HG03442 (cell line): ENCODE measurements at regions not wholly inside any gene's neighbourhood (a gene's known extent, or its start where the extent isn't known, plus 50 kb on each side); places are given as distances from the start of the nearest gene placed in this dataset.
A peak's percentile ranks its signal among the peaks of the same experiment; 100 is the strongest.

Source experiments
- ATAC-seq: cut with Tn5 transposase; IDR thresholded peaks from one replicate; pipeline ENCODE4 v1.9.1; 2021; ENCODE audit warnings: mild to moderate bottlenecking, moderate library complexity; ENCODE audit not compliant: unreplicated experiment

DNA sequence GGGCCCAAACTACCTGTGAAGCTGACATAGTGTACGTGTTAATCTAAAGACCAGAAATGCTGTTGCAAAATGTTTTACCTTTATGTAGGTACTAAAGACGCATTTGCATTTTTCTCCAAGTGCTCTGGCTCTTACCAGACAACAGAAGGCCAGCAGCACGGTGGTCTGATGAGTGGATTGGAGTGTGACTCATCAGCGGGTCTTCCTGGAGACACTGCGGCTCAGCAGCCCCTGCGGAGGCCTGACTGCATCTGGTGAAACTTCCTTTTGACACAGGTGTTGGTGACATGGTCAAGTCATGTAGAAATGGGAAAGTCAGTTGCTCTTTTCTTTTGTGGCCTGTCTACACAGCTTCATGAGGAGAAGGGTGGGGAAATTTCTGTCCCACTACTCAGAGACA is 723.6 kb downstream of the INHBA start:
- ATAC-seq: no peak

GRCh38 chr7:40978047-40978446 is 724.8 kb downstream of the INHBA start:
- no peak for ATAC-seq

DNA sequence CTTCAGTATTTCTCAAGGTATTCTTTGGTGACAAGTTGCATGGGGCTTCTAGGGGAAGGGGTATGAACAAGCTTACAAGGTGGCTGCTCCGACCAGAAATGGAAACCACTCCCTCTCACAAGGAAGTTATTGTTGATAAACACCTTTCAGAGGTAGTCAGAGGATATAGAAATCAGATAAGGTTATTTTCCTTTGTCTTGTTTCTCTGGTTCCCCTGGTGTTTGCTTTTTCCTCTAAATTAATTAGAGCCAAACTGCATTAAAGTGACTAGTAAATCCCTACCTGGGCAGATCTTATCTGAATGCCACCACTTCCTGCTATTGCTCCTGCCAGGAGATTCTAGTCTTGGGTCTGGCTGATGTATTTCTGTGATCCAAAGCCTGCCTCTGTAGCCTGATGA is 725.4 kb downstream of the INHBA start:
- no peak for ATAC-seq

DNA sequence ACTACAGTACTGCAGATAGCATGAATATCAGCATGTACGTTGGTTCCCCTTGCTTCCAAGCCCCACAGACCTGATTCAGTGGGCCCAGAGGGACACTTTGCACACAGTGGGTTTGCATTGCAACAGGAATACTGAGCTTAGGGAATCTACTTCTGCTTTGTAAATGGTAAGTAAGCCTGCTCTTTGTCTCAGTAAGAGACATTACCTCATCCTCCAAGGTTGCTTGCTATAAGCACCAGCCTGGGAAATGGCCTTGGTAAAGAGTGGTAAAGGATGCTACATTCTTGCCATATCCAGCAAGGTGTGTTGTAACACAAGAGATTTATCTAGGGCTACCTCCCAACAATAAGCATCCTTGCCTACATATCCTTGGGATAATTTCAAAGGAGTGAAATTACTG is 730.5 kb downstream of the INHBA start:
- ATAC-seq: no peak

GRCh38 chr7:40969641-40970040 is 733.2 kb downstream of the INHBA start:
- ATAC-seq: no peak

- ATAC-seq: no peak
These were observed 736.2 kb downstream of the INHBA start for GRCh38 chr7:40966693-40967092.

DNA sequence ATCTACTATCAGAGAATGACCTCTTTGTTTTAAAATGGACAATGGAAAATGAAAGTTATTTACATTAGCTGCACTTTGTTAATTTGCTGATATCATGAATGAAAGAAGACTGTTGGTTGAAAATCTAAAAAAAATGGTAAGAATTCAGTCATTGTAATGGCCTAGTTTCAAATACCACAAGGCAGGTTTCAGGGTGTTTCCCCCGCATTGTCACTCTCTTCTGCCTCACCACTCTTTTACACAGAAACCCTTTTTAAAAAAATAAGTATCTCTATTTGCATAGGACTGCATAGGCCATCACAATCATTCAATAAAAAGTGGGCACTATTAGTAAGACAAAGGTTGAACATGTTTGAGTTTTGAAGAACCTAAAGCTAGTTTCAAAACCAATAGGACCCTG is 737.1 kb downstream of the INHBA start:
- peak; percentile 80 for ATAC-seq

- no peak for ATAC-seq
These were observed 737.9 kb downstream of the INHBA start for GRCh38 chr7:40965016-40965415.

DNA sequence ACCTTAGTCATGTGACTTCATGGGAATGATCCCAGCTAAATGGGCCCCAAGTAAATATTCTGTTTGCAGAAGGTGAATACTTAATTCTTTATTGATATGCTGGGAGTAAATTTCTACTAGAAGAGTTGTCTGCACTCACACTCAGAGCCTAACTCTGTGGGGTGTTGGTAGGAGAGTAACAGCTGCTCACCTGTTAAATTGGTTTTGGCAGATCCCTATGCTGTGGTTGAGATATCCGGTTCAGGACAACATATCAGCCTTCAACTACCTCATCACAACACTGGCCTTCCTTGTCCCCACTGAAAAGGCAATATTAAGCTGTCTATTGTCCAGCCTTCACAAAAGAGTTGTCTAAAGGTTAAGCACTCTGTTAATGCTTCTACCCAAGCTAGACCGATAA is 738.3 kb downstream of the INHBA start:
- ATAC-seq: no peak

- ATAC-seq: no peak
These were observed 742.9 kb downstream of the INHBA start for GRCh38 chr7:40959955-40960354.

DNA sequence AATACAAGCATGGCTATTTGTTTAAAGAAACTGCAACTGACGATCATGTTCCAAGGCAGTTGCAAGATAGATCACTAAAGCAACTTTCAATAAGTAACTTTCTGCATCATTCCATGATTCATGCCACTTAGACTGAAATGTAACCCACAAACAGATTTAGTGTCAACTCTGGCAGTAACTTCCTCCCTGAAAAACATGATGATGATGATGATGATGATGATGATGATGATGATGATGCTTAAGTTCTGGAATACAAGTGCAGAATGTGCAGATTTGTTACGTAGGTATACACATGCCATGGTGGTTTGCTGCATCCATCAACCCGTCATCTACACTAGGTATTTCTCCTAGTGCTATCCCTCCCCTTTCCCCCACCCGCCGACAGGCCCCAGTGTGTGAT is 754.7 kb downstream of the INHBA start:
- ATAC-seq: no peak

DNA sequence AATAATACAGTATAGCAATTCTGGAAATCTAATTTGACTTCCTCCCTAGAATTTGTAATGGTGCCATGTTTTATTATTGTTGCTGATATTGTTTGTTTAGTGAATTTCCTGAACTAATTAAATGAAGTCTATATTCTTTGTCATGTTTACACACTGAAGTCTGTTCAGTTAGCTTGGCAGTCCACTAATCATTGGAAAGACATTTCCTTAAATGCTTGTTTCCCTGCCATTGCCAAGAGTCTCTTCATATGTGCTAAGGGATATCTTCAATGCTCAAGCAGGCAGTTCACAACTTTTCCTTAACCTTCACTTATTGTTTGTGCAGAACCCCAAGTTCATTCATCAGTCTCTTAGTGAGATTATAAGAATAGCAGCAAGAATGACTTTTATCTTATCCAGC is 755.3 kb downstream of the INHBA start:
- no peak for ATAC-seq

GRCh38 chr7:40946549-40946948 is 756.3 kb downstream of the INHBA start:
- ATAC-seq: no peak

- no peak for ATAC-seq
These were observed 757.1 kb downstream of the INHBA start for GRCh38 chr7:40945788-40946187.

- no peak for ATAC-seq
These were observed 757.8 kb downstream of the INHBA start for GRCh38 chr7:40944981-40945585.

GRCh38 chr7:40937879-40938278 is 765.0 kb downstream of the INHBA start:
- ATAC-seq: no peak

DNA sequence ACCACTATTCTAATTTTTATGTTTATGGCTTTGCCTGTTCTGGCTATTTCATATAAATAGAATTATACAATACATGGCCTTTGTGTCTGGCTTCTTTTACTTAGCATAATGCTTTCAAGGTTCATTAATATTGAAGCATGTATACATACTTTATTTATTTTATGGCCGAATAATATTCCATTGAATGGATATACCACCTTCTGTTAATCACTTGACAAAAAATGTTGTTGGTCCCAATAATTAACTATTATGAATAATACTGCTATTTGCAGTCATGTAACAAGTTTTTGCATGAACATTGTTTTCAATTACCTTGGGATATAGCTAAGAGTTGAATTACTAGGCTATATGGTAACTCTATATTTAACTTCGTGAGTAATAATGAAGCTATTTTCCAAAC is 767.5 kb downstream of the INHBA start:
- ATAC-seq: no peak

- no peak for ATAC-seq
These were observed 779.3 kb downstream of the INHBA start for GRCh38 chr7:40923626-40924025.

DNA sequence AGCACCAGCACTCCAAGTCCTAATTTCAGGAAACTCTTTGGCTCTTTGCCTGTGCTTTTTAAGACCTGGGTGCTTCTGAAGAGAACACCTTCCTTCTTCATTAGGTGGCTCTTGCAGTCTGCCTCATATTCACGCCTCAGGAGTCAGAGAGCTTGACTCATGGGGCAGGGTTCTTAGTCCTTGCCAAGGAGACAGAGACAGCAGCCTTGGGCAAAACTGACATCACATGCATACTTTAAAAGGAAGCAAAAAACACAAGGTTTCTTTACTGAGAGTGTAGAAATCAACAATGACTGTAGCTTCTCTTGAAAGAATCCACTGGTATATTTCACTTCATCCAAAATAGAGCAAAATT is 780.6 kb downstream of the INHBA start:
- no peak for ATAC-seq

GRCh38 chr7:40921589-40922315 is 781.1 kb downstream of the INHBA start:
- ATAC-seq: no peak

DNA sequence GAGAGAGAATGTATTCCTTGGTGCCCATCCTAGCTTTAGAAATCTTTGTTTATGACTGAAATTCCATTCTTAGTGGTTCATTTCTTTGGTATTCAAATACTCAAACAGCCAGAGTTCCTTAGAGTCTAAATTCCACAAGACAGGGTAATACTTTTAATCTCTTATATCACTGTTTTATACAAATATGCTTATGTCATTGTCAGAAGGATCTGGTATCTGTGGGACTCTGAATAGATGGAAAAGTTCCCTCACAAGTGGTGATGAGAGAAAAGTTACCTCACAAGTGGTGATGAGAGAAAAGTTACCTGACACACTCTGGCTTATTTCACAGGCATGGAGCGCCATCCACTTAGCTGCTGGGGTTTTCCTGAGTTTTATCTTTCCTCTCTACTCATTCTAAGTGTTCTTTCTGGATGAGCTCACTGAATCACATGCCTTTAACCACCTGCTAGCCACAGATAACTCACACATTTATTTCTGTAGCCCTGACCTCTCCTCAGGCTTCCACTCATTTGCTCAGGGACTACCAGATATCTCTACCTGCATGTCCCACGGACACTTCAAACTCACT is 784.0 kb downstream of the SUGCT start:
- ATAC-seq: no peak

DNA sequence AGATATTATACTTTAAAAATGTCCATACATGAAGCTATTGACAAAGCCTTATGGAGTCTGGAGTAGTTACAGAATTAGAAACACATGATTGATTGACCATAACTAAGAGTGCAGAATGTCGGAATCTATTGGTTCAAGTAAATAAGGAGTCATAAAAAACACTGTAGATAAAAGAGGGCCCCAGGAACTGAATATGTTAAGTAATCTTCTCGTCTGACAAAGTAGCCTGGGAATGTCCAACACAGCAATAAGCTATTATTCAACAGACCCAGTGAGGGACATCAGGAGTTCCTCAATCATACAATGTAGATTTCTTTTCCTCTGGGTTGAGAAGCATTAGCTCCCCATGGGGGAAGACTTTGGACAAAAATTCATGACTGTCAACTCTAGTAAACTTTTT is 782.0 kb downstream of the SUGCT start:
- ATAC-seq: no peak

DNA sequence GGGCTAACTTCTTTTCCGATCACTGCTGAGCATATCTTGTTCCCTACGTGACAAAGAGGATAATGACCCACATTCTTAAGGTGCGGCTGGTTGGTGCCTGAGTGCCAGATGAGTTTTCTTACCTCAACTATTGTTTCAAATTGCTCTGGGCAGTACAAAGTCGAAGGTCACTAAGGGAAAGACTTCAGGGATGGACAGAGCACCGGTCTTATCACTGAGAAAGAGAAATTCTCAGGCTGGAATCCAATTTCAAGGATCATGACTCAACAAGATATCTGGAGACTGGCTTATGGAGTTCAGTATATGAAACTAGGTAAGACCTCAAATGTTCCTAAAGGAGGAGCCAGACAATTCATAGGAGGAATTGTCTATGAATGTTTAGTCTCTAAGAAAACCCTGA is 780.3 kb downstream of the SUGCT start:
- no peak for ATAC-seq
